ENCODE measurements at regions not wholly inside any gene's neighbourhood (a gene's known extent, or its start where the extent isn't known, plus 50 kb on each side); places are given as distances from the start of the nearest gene placed in this dataset.

- no peak for DNase-seq (ENCODE audit: low spot score)
These were observed 1596.3 kb downstream of the MAT2B start for GRCh38 chr5:165101709-165102108.

GRCh38 chr5:165104611-165105010 lies 1599.2 kb downstream of the MAT2B start:
- DNase-seq (ENCODE audit: low spot score) = no peak
- TF ChIP-seq CTCF (IDR thresholded peaks at IDR 0.05; ENCODE audit: extremely low read depth, missing control alignments) = no peak

More at GRCh38 chr5:165101709-165102108, 1596.3 kb downstream of the MAT2B start:
- TF ChIP-seq CTCF (IDR thresholded peaks at IDR 0.05; ENCODE audit: extremely low read depth, missing control alignments) = no peak

GRCh38 chr5:165108809-165109208 lies 1603.4 kb downstream of the MAT2B start:
- TF ChIP-seq CTCF (IDR thresholded peaks at IDR 0.05; ENCODE audit: extremely low read depth, missing control alignments) = no peak
- no peak for DNase-seq (ENCODE audit: low spot score)

GRCh38 chr5:165119175-165119574 lies 1613.8 kb downstream of the MAT2B start:
- no peak for TF ChIP-seq CTCF (IDR thresholded peaks at IDR 0.05; ENCODE audit: extremely low read depth, missing control alignments)
- no peak for DNase-seq (ENCODE audit: low spot score)

GRCh38 chr5:165126598-165126997 lies 1621.2 kb downstream of the MAT2B start:
- no peak for TF ChIP-seq CTCF (IDR thresholded peaks at IDR 0.05; ENCODE audit: extremely low read depth, missing control alignments)
- DNase-seq (ENCODE audit: low spot score) = no peak

- DNase-seq (ENCODE audit: low spot score) = no peak
- no peak for TF ChIP-seq CTCF (IDR thresholded peaks at IDR 0.05; ENCODE audit: extremely low read depth, missing control alignments)
These were observed 1622.5 kb downstream of the MAT2B start for GRCh38 chr5:165127941-165128340.

GRCh38 chr5:165130656-165131055 lies 1625.2 kb downstream of the MAT2B start:
- no peak for TF ChIP-seq CTCF (IDR thresholded peaks at IDR 0.05; ENCODE audit: extremely low read depth, missing control alignments)
- no peak for DNase-seq (ENCODE audit: low spot score)
